MCF 10A (cell line): ENCODE measurements at regions not wholly inside any gene's neighbourhood (a gene's known extent, or its start where the extent isn't known, plus 50 kb on each side); places are given as distances from the start of the nearest gene placed in this dataset.

Experiments
- BruUV-seq: library from RNA; stranded (reverse); fragments of 400-500 nt; replicated peaks from 2 replicates; lab custom pipeline; 2021; lab: Mats Ljungman, UMichigan
- CTCF ChIA-PET: fragments of 300-600 bp; sonication (Branson Sonifier 250); formaldehyde crosslinking; extraction: SDS; loops from one replicate; lab custom pipeline; 2021; ENCODE audit warnings: antibody characterized with exemption, inconsistent platforms; lab: Yijun Ruan, JAX
- POLR2A ChIA-PET: fragments of 300-600, 350-650 bp; sonication (Branson Sonifier 250); formaldehyde crosslinking; extraction: SDS; loops from one replicate; lab custom pipeline; 2020; ENCODE audit warnings: antibody characterized with exemption, inconsistent platforms; lab: Yijun Ruan, JAX
- DNase-seq: peaks from one replicate; pipeline ENCODE4 v3.0.0-alpha.2; 2018; ENCODE audit not compliant: unreplicated experiment
- H3K27ac Mint-ChIP-seq: one replicate; pipeline ENCODE4 v1.8.0; 2022; ENCODE audit warnings: mild to moderate bottlenecking, low read depth, mixed read lengths; ENCODE audit not compliant: unreplicated experiment
- H3K27me3 Mint-ChIP-seq: one replicate; pipeline ENCODE4 v1.8.0; 2022; ENCODE audit warnings: mixed read lengths; ENCODE audit not compliant: insufficient read depth, unreplicated experiment
- H3K36me3 Mint-ChIP-seq: one replicate; pipeline ENCODE4 v1.8.0; 2022; ENCODE audit warnings: mild to moderate bottlenecking, moderate library complexity, mixed read lengths; ENCODE audit not compliant: insufficient read depth, unreplicated experiment
- H3K4me1 Mint-ChIP-seq: one replicate; pipeline ENCODE4 v1.8.0; 2022; ENCODE audit warnings: mixed read lengths; ENCODE audit not compliant: insufficient read depth, unreplicated experiment
- H3K4me3 Mint-ChIP-seq: one replicate; pipeline ENCODE4 v1.8.0; 2022; ENCODE audit warnings: mild to moderate bottlenecking, moderate library complexity, mixed read lengths; ENCODE audit not compliant: unreplicated experiment
- H3K9me3 Mint-ChIP-seq: one replicate; pipeline ENCODE4 v1.8.0; 2022; ENCODE audit warnings: mixed read lengths; ENCODE audit not compliant: unreplicated experiment
- intact Hi-C: fragments of 100-400 bp; cut with micrococcal nuclease; formaldehyde crosslinking; loops from 2 replicates; pipeline ENCODE4 v1.14.1; 2022
- TF ChIP-seq, protein P1 (sequence below): fragments of 200-600 bp; IDR thresholded peaks from one replicate; pipeline ENCODE4 v1.8.0; 2022; ENCODE audit warnings: antibody characterized with exemption, mild to moderate bottlenecking; ENCODE audit not compliant: unreplicated experiment

- Mint-ChIP-seq H3K27me3 (no peaks in the 10 kb centered on the region), H3K4me3 (no peak overlapping the region), H3K4me1 (no peaks in the 10 kb centered on the region), H3K36me3 (no peaks in the 10 kb centered on the region), H3K9me3 (peaks cover 15% of the 10 kb centered on the region), H3K27ac (no peak overlapping the region)
- intact Hi-C loops, result no loop called here
- ChIA-PET CTCF (no interaction called here), POLR2A (no interaction called here)
- DNase-seq, result no peak
- TF ChIP-seq, protein P1, sequence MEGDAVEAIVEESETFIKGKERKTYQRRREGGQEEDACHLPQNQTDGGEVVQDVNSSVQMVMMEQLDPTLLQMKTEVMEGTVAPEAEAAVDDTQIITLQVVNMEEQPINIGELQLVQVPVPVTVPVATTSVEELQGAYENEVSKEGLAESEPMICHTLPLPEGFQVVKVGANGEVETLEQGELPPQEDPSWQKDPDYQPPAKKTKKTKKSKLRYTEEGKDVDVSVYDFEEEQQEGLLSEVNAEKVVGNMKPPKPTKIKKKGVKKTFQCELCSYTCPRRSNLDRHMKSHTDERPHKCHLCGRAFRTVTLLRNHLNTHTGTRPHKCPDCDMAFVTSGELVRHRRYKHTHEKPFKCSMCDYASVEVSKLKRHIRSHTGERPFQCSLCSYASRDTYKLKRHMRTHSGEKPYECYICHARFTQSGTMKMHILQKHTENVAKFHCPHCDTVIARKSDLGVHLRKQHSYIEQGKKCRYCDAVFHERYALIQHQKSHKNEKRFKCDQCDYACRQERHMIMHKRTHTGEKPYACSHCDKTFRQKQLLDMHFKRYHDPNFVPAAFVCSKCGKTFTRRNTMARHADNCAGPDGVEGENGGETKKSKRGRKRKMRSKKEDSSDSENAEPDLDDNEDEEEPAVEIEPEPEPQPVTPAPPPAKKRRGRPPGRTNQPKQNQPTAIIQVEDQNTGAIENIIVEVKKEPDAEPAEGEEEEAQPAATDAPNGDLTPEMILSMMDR, result no peak
- no TSS peak for BruUV-seq
Measured at GRCh38 chr13:111882351-111882750, 184.6 kb upstream of the SOX1 start.

GRCh38 chr13:111883571-111884343, 183.2 kb upstream of the SOX1 start:
- Mint-ChIP-seq H3K27me3 (no peaks in the 10 kb centered on the region), H3K27ac (no peak overlapping the region), H3K4me1 (no peaks in the 10 kb centered on the region), H3K4me3 (no peak overlapping the region), H3K9me3 (peaks cover 15% of the 10 kb centered on the region), H3K36me3 (no peaks in the 10 kb centered on the region)
- DNase-seq, result no peak
- ChIA-PET CTCF (interaction anchor here (0.7 kb wide), 1 partner anchor 62 kb away, joined by 3 read pairs; no protein-coding TSS in a partner anchor), POLR2A (no interaction called here)
- no TSS peak for BruUV-seq
- intact Hi-C loops, result no loop called here
- TF ChIP-seq, protein P1, result no peak

- Mint-ChIP-seq H3K27ac (no peak overlapping the region), H3K4me1 (no peaks in the 10 kb centered on the region), H3K4me3 (no peak overlapping the region), H3K27me3 (no peaks in the 10 kb centered on the region), H3K36me3 (no peaks in the 10 kb centered on the region), H3K9me3 (peaks cover 30% of the 10 kb centered on the region)
- intact Hi-C loops, result no loop called here
- POLR2A ChIA-PET, result interaction anchor here (0.6 to 0.7 kb wide), 2 partner anchors 272 to 434 kb away, joined by 3 to 4 read pairs; no protein-coding TSS in a partner anchor
- CTCF ChIA-PET, result no interaction called here
- TF ChIP-seq, protein P1, result no peak
- no peak for DNase-seq
- BruUV-seq, result no TSS peak
Measured at GRCh38 chr13:111886217-111886945, 180.6 kb upstream of the SOX1 start.

DNA sequence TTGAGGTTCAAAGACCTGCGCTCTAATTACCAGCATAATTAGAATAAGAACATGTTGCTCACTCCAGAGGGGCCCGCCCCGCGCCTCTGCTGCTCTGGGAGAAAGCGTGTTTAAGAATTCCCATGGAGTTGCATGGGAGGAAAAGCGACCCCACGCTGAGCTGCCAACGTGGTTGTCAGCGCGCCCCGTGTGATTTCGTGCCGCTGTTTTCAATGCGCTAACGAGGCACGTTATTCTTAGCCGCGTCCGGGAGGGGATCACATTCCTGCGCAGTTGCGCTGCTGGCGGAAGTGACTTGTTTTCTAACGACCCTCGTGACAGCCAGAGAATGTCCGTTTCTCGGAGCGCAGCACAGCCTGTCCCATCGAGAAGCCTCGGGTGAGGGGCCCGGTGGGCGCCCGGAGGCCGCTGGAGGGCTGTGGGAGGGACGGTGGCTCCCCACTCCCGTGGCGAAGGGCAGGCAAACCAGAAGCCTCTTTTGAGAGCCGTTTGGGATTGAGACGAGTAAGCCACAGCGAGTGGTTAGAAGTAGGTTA, 173.8 kb upstream of the SOX1 start:
- POLR2A ChIA-PET, result no interaction called here
- BruUV-seq, result no TSS peak
- TF ChIP-seq, protein P1, result no peak
- H3K36me3 Mint-ChIP-seq, result peaks cover 7% of the 10 kb centered on the region
- peaks cover 39% of the 10 kb centered on the region for H3K9me3 Mint-ChIP-seq
- H3K4me1 Mint-ChIP-seq, result no peaks in the 10 kb centered on the region
- H3K27me3 Mint-ChIP-seq, result no peaks in the 10 kb centered on the region
- no peak overlapping the region for H3K4me3 Mint-ChIP-seq
- H3K27ac Mint-ChIP-seq, result no peak overlapping the region
- no peak for DNase-seq
- CTCF ChIA-PET, result no interaction called here
- intact Hi-C loops, result no loop called here
